Endothelial cell of umbilical vein (primary cell): ENCODE measurements at regions not wholly inside any gene's neighbourhood (a gene's known extent, or its start where the extent isn't known, plus 50 kb on each side); places are given as distances from the start of the nearest gene placed in this dataset.

ENCODE experiments used
- BruUV-seq: library from RNA; stranded (reverse); fragments of 400-500 nt; replicated peaks from 2 replicates; lab custom pipeline; 2021; lab: Mats Ljungman, UMichigan
- CTCF ChIA-PET: fragments of 300-600, 350-600 bp; sonication (Branson Sonifier 250); formaldehyde crosslinking; loops from one replicate; lab custom pipeline; 2021; ENCODE audit warnings: antibody characterized with exemption, inconsistent platforms; lab: Charles Lee
- POLR2A ChIA-PET: fragments of 300-600, 350-600 bp; sonication (Branson Sonifier 250); formaldehyde crosslinking; loops from one replicate; lab custom pipeline; 2021; ENCODE audit warnings: antibody characterized with exemption, inconsistent platforms; lab: Charles Lee
- DNase-seq: peaks from one replicate; pipeline ENCODE4 v3.0.0-alpha.2; 2011; ENCODE audit warnings: low read depth, low spot score
- FAIRE-seq: peaks from 2 replicates; lab custom pipeline; 2011; peaks lifted over from hg19 to GRCh38; lab: Jason Lieb, UNC
- H2AFZ ChIP-seq: 2 replicates; pipeline ENCODE4 v1.6.0; 2012; ENCODE audit warnings: low read depth, low read length, control low read depth, inconsistent platforms
- H3K27ac ChIP-seq: 2 replicates; pipeline ENCODE4 v1.5.1; 2011; ENCODE audit warnings: low read depth, mild to moderate bottlenecking, control low read depth, low read length, moderate library complexity; ENCODE audit not compliant: insufficient read depth
- H3K27me3 ChIP-seq, 2 experiments: 2 replicates each; pipeline versions ENCODE4 v1.6.0 to v1.6.1; 2011; ENCODE audit warnings: low read length in 2 of 2, mixed read lengths in 1 of 2; ENCODE audit not compliant: control insufficient read depth in 2 of 2, insufficient read depth in 2 of 2
- H3K36me3 ChIP-seq, 2 experiments: 2 replicates in 1 of 2; 3 replicates in 1 of 2; pipeline ENCODE4 v1.5.1; 2011; ENCODE audit warnings: low read length in 2 of 2, mild to moderate bottlenecking in 1 of 2, moderate library complexity in 1 of 2; ENCODE audit not compliant: control insufficient read depth in 2 of 2, insufficient read depth in 2 of 2; ENCODE audit errors: extremely low read depth in 1 of 2
- H3K4me1 ChIP-seq: 3 replicates; pipeline ENCODE4 v1.5.1; 2011; ENCODE audit warnings: mild to moderate bottlenecking, low read length; ENCODE audit not compliant: control insufficient read depth, insufficient read depth; ENCODE audit errors: extremely low read depth
- H3K4me2 ChIP-seq: 2 replicates; pipeline ENCODE4 v1.6.1; 2011; ENCODE audit warnings: low read length, control low read depth, mixed read lengths; ENCODE audit not compliant: insufficient read depth
- H3K4me3 ChIP-seq, 3 experiments: fragments of 200-600 bp in 1 of 3; sonication (generic), shearing (Covaris generic) in 1 of 3; replicated peaks in 1 of 3; 2 replicates each; pipeline ENCODE4 v1.5.1; 2011 to 2016; ENCODE audit warnings: control low read depth in 3 of 3, low read length in 3 of 3, mild to moderate bottlenecking in 2 of 3, inconsistent platforms in 1 of 3, low read depth in 1 of 3, moderate library complexity in 1 of 3; ENCODE audit not compliant: insufficient read depth in 1 of 3
- H3K79me2 ChIP-seq: 2 replicates; pipeline ENCODE4 v1.6.0; 2012; ENCODE audit warnings: low read length, inconsistent platforms; ENCODE audit not compliant: control insufficient read depth, insufficient read depth
- H3K9ac ChIP-seq: replicated peaks from 2 replicates; pipeline ENCODE3; 2011; ENCODE audit warnings: low read length, control low read depth; ENCODE audit not compliant: insufficient read depth; ENCODE audit errors: extremely low read depth
- H3K9me1 ChIP-seq: replicated peaks from 3 replicates; pipeline ENCODE4 v1.6.0; 2011; ENCODE audit warnings: mild to moderate bottlenecking, low read length; ENCODE audit not compliant: control insufficient read depth, insufficient read depth; ENCODE audit errors: extremely low read depth
- H3K9me3 ChIP-seq: replicated peaks from 2 replicates; pipeline ENCODE4 v1.5.1; 2012; ENCODE audit warnings: low read length, inconsistent platforms; ENCODE audit not compliant: control insufficient read depth, insufficient read depth
- H4K20me1 ChIP-seq: replicated peaks from 2 replicates; pipeline ENCODE3; 2011; ENCODE audit warnings: mild to moderate bottlenecking, low read length; ENCODE audit not compliant: control insufficient read depth, insufficient read depth; ENCODE audit errors: extremely low read depth
- CTCF ChIP-seq, 2 donors: IDR thresholded peaks; 1 replicate in 1 of 2; 2 replicates in 1 of 2; pipeline ENCODE4 v1.5.1; 2011; ENCODE audit warnings: low read length in 2 of 2, mild to moderate bottlenecking in 2 of 2, moderate library complexity in 2 of 2, control low read depth in 1 of 2, inconsistent platforms in 1 of 2, low read depth in 1 of 2; ENCODE audit not compliant: insufficient read depth in 1 of 2; ENCODE audit errors: extremely low read depth in 1 of 2
- EZH2 ChIP-seq: IDR thresholded peaks from 2 replicates; pipeline ENCODE4 v1.6.1; 2012; ENCODE audit warnings: borderline replicate concordance, low read depth, mild to moderate bottlenecking, moderate library complexity, low read length, inconsistent platforms; ENCODE audit not compliant: severe bottlenecking
- FOS ChIP-seq: IDR thresholded peaks from 2 replicates; pipeline ENCODE4 v1.6.1; 2011; ENCODE audit warnings: mild to moderate bottlenecking, low read length, moderate library complexity, borderline replicate concordance; ENCODE audit not compliant: insufficient read depth
- GATA2 ChIP-seq: IDR thresholded peaks from 2 replicates; pipeline ENCODE4 v1.7.0; 2011; ENCODE audit warnings: low read depth, mild to moderate bottlenecking, moderate library complexity, mixed read lengths, low read length; ENCODE audit not compliant: insufficient read length, insufficient read depth
- JUN ChIP-seq: IDR thresholded peaks from 2 replicates; pipeline ENCODE4 v1.6.1; 2011; ENCODE audit warnings: borderline replicate concordance, low read depth; ENCODE audit not compliant: insufficient read length, insufficient read depth
- MAX ChIP-seq: IDR thresholded peaks from 2 replicates; pipeline ENCODE4 v1.6.1; 2011; ENCODE audit not compliant: insufficient read depth, insufficient read length
- MYC ChIP-seq: IDR thresholded peaks from one replicate; pipeline ENCODE4 v1.6.1; 2011; ENCODE audit warnings: mild to moderate bottlenecking, low read depth, low read length
- POLR2A ChIP-seq: IDR thresholded peaks from 2 replicates; pipeline ENCODE4 v1.6.1; 2012; ENCODE audit warnings: low read depth, mild to moderate bottlenecking, control low read depth, low read length
- POLR2AphosphoS5 ChIP-seq: IDR thresholded peaks from 2 replicates; pipeline ENCODE4 v1.6.1; 2012; ENCODE audit warnings: low read depth, mild to moderate bottlenecking, control low read depth, low read length, moderate library complexity; ENCODE audit not compliant: insufficient read depth
- dilution Hi-C: fragments of 300-500 bp; cut with MboI; formaldehyde crosslinking; loops from one replicate; pipeline ENCODE4 v1.15.0; 2019; ENCODE audit warnings: low sequenced_read_pairs; ENCODE audit not compliant: extremely low pct_ligation_motif_present
- intact Hi-C: fragments of 100-400 bp; cut with micrococcal nuclease; formaldehyde crosslinking; loops from one replicate; pipeline ENCODE4 v1.10.0; 2022

GRCh38 chr5:58200451-58200850 is 259.4 kb downstream of the PLK2 start:
- dilution Hi-C loops: no loop called here

More at GRCh38 chr5:58200451-58200850, 259.4 kb downstream of the PLK2 start:
- H3K4me1 ChIP-seq: no peaks in the 10 kb centered on the region
- no peaks in the 10 kb centered on the region for H3K9me1 ChIP-seq
- no peak overlapping the region for H3K27ac ChIP-seq
- H4K20me1 ChIP-seq: no peaks in the 10 kb centered on the region
- intact Hi-C loops: no loop called here
- DNase-seq (no peak), FAIRE-seq (no peak)
- no peak overlapping the region for H3K4me3 ChIP-seq
- no peak overlapping the region for H2AFZ ChIP-seq
- H3K9ac ChIP-seq: no peak overlapping the region
- H3K4me2 ChIP-seq: no peak overlapping the region
- no peaks in the 10 kb centered on the region for H3K27me3 ChIP-seq
- no peaks in the 10 kb centered on the region for H3K36me3 ChIP-seq
- H3K79me2 ChIP-seq: no peaks in the 10 kb centered on the region
- H3K9me3 ChIP-seq: no peaks in the 10 kb centered on the region
- POLR2A ChIA-PET: no interaction called here
- TF ChIP-seq JUN (no peak), CTCF (IDR thresholded peaks at IDR 0.05; ENCODE audit: extremely low read depth in 1 of 2, insufficient read depth in 1 of 2, low read depth in 1 of 2, low read length in 2 of 2) (no peak), POLR2AphosphoS5 (no peak), POLR2A (no peak), MAX (no peak), MYC (no peak), GATA2 (no peak), EZH2 (no peak), FOS (no peak)
- CTCF ChIA-PET: no interaction called here
- no TSS peak for BruUV-seq
